B cell (primary cell): ENCODE measurements at regions not wholly inside any gene's neighbourhood (a gene's known extent, or its start where the extent isn't known, plus 50 kb on each side); places are given as distances from the start of the nearest gene placed in this dataset.

Experiments used
- CTCF ChIP-seq: fragments of 200-600 bp; IDR thresholded peaks from one replicate; pipeline ENCODE4 v1.8.0; 2022; ENCODE audit warnings: antibody characterized with exemption, mild to moderate bottlenecking
- EZH2 ChIP-seq: IDR thresholded peaks from 2 replicates; pipeline ENCODE4 v1.6.1; 2012; ENCODE audit warnings: borderline replicate concordance, low read depth, mild to moderate bottlenecking, moderate library complexity, low read length; ENCODE audit not compliant: insufficient read depth, poor library complexity, severe bottlenecking

DNA sequence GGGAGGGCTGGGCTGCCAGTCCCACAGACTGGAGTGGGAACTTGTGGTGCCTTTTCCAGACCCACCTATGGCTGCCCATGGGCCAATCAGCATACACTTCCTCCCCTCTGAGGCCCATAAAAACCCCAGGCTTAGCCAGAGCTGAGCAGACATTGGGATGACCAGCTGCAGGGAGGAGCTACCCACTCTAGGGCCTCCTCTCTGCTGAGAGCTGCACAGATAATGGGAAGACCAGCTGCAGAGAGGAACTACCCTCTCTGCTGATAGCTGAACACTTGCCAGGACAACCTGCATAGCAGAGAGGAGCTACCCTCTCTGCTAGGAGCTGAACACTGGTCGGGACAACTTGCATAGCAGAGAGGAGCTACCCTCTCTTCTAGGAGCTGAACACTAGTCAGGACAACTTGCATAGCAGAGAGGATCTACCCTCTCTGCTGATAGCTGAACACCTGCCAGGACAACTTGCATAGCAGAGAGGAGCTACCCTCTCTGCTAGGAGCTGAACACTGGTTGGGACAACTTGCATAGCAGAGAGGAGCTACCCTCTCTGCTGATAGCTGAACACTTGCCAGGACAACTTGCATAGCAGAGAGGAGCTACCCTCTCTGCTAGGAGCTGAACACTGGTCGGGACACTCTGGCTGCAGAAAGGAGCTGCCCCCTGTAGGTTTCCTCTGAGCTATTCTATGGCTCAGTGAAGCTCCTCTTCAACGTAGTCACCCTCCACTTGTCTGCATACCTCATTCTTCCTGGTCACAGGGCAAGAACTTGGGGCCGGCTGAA lies 88.3 kb upstream of the CACUL1 start:
- TF ChIP-seq CTCF (no peak), EZH2 (no peak)
